Stimulated activated CD4-positive, alpha-beta T cell treated with anti-CD3 and anti-CD28 coated beads, Interleukin-2, amount 100 ng/mL, for 24 hours (primary cell): ENCODE measurements at regions not wholly inside any gene's neighbourhood (a gene's known extent, or its start where the extent isn't known, plus 50 kb on each side); places are given as distances from the start of the nearest gene placed in this dataset.

Experiments
- DNase-seq, 2 donors: peaks; one replicate each; pipeline ENCODE4 v3.0.0-alpha.2; 2020

DNA sequence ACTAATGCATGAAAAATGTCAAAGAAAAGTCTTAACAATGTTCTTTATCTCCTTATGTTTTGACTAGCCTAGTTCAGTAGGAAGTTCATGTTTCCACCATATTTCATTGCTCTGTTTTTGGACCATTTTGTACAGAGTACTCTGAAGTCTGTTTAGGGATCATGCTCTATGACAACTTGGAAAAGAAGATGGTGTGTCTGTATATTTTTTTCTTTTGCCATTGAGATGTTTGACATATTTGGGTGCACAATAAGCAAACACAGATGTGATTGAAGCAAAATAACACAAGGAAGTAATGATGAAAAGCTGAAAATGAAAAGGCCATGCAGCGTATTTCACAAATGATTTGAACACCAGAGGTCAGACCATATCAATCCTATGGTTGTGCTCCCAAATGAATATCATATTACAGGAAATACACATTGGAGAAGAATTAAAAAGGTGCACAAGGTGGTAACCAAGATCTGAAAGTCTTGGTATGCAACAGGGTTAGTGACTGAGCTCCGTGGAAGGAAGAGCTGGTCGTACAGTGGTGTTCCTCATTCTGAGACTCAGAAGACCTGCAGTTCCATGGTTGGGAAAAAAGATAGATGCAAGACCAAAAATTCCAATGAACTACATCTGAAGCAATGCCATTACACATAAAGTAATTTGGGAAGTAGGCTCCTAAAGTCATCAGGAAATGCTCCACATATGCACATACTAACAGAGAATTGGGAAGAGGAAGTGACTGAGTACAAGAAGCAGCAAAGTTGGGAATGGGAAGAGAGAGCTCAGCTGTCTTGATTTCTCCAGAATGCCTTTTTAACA is 463.5 kb downstream of the LMO4 start:
- no peak for DNase-seq

DNA sequence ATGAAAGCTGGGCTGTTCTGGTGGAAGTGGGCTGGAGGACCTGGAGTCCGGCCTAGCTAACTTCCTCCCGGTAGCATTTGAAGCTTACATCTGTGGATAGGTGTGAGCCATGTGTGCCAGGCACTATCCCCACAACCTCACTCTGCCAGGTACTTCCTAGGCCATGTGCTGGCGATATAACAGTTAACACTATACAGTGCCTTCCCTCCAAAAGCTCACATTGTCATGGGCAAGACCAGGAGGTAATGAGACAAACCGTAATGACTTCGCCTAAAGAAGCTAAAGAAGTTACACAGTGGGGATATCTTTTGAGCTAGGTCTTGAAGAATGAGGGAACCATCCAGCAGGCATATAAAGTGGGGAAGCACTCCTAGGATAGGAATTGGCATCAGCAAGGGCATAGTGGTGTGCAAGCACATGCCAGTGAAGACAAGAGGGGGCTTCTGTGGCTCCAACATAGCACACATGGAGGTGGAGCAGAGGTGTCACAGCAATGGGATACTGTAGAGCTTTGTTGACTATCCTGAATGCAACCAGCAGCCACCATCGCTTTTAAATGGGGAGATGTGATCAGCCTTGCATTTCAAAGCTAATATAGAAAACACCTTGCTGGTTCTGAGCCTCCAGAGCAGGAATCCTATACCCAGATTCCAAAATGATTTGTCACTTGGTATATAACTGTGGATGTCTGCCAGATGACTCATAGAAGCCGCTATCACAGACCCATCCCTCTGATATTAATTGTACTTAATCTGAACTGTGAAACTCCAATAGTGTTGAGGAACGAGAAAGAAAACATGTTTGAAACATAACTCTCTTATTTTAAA is 466.3 kb downstream of the LMO4 start:
- DNase-seq: no peak

DNA sequence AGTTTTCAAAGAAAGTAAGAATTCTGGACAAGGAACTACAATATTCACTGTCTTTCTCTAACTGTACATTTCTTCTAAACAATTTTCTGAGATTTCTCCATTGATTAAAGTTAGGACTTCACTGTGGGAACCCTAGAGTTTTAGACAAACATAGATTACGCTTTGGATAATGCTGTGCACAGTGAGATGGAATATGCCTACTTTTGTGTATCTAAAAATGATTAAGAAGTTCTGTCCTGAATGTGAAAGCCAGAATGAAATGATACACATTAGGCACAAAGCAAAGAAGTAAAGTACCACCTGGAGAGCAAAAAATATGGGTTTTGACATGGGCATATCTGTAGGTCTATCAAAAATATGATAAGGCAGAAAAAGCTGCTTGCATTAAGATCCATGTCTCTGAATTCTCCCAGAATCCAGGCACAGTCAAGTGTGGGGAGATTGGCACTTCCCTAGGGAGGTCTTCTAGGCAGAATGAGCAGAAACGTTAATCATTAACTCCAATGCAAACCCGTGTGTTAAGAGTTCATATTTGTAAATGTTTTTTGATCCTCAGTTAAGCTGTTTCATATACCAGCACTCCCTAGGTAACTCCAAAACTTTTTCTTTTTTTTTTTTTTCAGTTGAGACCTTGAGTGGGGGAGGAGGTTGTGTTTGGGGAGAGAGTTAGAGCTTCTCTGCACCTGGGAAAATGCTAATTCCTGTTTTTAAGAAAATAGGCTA is 467.1 kb downstream of the LMO4 start:
- DNase-seq: no peak

DNA sequence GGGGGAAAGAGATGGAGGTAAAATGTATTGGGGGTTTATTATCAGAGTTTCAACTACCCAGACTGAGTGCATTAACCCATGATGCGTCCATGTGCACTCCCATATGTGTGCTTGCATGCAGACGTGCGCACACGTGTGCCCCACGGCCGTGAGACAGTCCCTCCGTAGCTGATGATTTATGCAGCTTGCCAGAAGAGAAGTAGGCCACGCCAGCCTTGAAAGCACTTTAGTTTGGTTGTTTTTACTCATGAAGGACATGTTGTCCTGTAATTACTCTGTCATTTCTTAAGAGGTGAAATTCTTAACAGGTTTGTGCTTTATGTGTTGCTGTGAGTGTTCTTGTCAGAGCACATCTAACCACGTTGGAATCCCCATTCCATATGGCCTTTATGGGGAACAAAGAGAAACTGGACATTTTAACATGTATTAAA is 467.8 kb downstream of the LMO4 start:
- DNase-seq: no peak

DNA sequence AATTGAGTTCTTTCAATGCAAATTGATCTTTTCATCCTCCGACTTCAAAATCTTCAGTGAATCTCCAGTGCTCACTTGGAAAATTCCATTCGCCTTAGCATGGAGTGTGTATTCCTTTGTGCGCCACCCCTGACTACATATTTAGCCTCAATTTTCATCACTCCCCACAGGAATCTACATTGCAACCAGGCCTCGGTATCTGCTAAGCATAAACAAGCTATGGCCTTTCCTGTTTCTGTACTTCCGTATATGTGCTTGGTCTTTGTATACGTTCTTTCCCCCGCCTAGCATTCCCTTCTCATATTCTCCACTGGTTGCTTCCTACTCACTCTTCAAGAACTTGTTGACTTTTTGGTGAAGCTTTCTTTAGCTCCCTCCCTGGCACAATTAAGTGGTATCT is 470.8 kb downstream of the LMO4 start:
- DNase-seq: no peak

DNA sequence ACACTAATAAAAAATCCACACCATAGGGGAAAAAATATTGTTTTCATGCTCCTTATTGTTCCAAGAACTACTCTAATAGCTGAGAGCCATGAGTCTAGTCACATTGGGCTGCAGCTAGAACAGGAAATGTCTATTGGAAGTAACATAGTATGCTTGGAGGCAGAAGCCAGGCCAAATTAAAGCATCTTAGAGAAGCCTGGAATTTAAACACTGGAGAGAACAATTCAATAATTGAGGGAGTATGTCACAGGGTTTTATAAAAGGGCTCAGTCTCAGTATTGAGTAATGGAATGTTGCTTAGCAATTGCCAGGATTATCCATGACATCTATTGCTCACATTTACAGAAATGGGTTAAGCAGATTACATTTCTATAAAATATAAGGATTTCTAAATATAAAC is 471.3 kb downstream of the LMO4 start:
- no peak for DNase-seq

DNA sequence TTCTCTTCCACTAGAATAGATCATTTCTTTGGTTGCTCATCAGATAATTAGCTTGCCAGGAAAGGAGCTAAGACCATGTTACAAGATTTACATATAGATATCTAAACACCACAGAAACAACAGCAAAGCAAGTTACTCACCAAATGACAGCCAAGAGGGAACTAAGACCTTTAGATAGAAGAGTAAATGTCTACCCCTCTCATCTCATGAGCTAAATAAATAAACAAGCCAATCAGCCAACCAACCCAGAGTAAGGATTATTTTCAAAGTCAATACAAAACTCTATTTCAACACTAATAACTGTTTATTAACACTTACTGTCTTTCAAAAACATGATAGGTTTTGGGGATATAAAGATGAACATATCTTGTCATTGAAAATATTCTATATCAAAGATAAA is 474.7 kb downstream of the LMO4 start:
- no peak for DNase-seq

DNA sequence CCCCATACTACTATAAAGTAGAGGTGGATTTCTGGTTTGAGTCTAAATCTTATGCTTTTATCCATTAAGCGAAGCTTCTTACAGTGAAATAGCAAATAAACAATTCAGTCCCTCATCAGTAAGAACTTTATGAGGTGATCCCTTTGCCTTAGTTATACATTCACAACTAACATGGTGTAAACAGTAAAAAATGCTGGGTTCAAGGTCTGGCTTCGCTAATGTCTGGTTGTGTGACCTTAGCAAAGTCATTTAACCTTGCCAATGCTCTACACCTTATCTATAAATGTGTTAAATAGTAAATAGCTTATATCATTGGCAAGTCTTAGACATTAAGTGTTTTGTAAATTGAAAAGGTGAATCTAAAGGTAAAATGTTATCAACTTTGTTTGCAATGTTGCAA is 475.4 kb downstream of the LMO4 start:
- no peak for DNase-seq

DNA sequence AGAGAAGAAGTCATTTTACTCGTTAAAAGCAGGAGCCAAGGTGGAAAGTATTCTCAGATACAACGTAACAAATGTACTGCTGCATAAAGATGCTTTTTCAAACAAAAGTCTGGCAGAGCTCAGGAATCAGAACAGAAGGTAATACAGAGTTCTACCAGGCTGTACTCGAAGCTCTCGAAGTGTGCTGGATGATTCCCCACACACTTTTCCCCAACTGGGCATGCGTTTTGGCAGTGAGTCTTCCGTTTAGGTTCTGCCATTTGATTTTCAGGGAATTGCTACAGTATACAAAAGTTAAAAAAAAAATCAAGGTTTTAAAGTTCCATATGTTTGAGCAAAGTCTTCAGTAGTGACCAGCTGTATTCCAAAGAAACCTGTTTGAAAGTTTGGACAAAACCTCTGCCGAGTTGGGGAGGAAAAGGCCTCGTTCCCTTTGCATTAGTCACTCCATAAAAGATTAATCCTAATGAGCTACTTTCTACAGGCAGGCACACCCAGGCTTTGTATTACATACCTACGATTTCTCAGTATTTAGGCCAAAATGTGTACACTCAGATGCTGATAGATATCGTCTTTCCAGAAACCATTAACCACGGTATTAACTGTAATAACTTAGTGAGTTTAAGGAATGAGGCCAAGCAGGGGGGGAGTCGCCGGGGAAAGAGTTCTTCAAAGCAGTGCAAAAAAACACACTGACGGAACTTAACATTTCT is 477.1 kb downstream of the LMO4 start:
- no peak for DNase-seq

DNA sequence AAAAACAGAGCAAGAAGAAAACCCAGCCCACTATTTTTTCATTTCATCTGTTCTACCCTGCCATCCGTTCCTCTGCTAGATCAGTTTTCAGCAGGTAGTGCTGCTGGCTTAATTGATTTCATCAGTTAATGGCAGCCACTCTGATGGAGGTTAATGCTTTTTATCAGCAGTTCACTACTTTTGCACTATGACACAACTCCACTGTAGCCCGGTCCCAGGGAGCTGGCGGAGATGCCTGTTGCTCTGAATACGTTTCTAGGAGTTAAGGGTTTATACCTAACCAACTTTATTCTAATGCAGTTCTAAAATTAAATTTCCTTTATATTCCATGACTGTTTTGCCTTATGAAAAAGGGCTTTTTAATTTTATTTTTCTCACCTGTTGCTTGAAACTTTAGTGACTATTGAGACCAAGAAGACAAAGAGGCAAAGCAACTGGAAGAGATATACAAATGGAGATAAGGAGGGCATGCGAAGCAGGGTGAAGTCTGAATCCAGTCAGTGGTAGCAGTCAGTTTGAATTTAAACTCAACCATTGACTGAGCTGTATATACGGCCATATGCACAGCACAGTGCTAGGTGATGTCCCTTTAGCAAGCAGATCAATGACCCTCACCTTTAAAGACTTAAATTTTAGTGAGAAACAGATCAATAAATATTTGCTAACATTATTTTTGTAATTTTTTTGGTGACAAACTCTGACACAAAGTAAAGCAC is 477.9 kb downstream of the LMO4 start:
- DNase-seq: no peak

DNA sequence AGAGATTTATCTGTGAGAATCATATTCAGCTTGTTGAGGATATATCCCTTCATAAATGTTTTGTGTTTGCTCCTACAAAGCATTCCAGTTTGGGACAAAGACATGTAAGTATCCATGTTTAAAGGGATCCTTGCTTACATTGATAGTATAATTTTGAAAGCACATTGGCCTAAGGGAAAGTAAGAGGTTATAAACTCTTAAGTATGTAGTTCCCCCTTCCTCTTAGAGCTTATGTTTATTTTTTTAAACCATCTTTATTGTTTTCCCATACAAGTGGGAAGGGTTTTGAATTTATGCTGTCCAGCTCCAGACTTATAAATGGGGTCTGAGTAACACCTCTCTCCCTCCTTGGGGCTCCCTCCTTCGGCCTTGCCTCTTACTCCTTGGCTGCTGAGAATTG is 481.5 kb downstream of the LMO4 start:
- DNase-seq: no peak

DNA sequence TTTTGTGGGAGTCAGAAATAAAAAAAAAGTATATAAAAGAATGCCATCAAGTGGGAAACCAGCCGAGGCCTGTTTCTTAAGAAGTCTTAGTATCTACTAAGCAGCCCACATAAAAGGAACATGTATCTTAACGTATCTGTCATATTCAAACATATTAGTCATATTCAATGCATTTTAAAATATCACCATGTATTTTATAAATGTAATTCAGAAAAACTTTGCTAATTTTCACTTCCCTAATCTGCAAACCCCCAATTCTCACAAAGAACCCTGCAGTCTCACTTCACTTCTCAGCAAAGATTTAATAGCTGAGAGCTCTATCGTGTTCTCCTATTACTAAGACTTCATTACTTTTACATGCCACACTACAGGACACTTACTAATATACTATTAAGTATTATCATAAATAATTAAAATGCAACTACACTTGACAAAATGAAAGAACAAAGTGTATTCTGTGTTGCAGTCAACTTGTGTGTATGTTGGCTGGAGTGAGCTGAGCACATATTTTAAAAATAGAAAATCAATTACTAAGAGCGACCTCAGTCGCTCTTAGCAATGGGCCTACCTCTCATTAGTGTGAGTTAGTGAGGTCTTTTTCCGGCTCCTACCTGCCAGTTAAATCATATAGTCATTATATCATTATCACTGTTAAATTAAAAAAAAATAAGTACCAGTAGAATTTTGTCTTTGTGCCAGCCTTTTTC is 484.3 kb downstream of the LMO4 start:
- DNase-seq: no peak

DNA sequence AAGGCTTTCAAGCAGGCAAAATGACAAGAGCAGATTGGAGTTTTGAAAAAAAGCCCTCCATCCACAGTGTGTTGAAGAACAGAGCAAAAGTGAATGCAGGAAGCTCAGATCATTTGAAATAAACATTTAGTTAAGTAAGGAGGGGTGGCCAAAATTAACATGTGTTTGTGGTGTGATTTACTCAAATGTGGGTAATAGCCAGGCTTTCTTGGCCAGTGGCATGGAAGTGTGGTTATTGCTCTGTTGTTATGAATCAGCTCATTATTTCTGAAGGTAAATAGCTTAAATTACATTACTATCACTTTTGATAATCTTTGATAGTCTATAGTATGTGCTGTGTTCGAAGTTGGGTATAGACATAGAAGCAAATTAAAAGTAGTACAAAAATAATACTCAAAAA is 485.9 kb downstream of the LMO4 start:
- no peak for DNase-seq

DNA sequence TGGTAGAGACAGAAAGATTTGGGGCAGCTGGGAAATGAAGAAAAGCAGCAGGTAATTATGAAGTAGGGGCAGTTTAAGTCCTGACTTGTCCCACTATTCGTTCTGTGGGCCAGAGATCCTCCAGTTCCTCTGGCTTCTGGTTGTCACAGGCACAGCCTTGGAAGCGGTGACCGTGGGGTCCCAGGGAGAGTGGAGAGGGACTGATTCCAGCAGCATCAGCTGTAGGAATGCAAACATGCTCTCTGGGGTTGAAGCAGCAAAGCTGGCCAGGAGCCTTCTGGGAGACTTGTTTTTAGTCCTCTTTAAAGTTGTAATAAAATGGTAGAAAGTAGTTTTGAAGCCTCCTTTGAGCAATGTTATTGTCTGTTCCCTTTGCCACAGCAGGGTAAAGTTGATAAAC is 488.0 kb downstream of the LMO4 start:
- DNase-seq: no peak

DNA sequence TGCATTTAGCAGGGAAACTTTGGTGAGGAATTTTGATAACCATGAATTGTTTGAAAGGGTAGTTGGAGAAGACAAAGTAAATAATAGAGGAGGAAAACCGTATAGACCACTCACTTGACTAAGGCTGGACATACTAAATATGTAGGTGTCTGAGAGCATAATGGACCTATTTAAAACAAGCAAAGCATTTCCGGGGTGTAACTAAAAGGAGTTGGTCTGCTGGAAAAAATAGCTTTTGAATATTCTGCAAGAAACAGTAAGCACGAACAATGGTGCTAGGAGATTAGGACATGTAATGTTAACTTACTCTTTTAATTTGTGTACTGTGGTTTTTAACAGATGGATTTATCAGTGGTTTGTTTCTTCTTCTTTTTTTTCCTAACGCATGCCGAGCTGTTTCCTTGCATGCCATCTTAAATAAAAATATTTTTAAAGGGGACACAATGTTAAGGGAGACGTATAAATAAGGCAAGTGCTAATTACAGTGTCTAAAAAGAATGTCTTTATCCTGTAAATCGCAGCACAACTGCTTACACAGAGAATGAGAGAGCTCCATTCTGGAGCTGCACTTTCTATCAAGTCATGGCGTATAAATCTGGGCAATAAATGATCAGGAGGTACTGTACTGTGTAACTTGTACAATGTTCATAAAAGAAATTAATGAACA is 492.1 kb downstream of the LMO4 start:
- no peak for DNase-seq

DNA sequence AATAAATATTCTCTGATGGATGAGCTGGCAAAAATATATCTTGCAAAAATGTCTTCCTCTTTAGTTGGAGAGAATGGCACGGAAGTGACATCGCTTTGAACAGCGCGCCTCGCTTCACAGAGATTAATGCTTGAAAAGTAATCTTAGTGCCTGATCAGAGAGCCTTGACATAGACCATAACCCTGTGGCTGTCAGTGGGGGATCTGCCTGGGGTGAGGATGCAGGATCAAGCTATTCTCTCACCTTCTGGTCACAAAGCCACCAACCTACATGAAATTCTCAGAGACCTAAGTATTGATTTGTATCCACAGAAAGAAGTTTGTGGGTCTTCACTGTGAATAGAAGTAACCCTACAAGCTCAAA is 492.6 kb downstream of the LMO4 start:
- no peak for DNase-seq

DNA sequence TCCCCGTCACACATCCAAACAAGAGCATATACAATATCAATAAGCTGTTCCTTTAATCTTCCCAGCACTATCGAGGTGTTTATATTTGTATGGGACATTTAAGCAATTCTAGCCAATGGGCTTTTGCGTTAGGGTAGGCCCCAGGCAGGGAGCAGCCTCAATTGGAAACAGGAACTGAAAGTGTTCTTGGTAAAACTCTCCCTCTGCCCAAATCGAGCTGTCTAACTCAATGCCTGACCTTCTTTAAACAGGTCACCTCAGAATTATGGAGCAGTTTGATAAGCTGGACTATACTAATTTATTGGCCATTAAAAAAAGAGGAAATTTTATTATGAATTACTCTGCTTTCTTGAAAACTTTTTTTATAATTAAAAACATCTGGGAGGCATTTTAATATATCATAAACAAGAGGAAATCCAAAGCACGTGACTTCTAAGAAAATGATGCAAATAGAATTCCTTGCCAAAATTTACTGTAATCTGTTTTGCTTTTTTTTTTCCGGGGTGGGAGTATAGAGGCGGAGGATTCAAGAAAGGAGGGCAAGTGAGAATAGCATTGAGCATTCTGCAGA is 498.1 kb downstream of the LMO4 start:
- DNase-seq: no peak

DNA sequence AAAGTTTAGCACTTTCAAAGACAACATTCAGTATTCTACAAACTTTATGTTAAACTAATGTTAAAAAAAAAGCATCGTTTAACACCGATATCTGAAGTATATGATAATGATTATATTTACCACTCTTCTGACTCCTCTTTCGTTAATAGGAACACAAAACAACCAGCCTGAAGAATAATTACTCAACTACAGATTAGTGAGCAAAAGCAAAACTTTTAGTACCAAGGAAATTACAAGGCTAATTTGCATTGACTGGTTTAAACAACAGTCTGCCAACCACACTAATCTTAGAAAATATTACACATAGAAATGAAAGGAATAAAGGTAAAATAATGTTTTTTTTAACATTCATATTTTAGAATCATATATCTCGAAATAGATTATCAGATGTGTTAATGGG is 500.7 kb downstream of the LMO4 start:
- no peak for DNase-seq

DNA sequence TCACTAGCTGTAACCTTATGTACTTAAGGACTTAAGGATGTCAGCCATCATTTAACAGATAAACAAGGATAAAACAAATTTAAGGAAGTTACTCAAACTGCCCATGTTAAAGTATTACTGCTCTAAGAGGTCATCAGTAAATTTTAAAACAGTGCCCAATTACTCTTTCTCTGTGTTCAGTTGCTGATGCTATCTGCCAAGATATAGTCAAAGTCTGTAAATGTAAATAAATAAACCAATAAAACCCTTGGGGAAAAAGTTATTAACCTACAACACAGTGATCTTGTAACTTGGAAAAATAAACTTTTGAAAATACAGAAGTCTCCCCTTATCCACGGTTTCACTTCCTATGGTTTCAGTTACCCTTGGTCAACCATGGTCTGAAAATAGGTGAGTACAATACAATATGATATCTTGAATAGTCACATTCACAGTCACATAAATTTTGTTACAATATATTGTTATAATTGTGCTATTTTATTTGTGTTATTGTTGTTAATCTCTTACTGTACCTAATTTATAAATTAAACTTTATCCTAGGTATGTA is 501.8 kb downstream of the LMO4 start:
- no peak for DNase-seq

DNA sequence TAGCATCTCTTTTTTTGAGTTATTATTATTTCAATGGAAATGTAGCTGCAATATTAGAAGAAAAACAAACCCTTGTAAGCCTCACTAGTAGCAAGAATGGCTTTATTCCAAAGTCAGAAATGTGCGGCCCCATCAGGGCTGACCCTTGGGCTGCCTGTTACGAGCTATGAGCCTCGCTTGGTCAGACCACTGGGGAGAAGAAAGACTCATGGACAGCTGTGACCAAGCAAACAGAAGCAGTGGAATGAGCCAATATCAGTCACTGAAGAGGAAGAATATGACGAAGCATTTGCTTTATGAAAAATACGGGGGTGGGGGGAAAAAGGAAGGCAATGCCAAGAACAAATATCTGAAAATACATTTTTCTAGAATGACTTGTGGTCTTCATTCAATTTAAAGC is 504.5 kb downstream of the LMO4 start:
- DNase-seq: no peak

DNA sequence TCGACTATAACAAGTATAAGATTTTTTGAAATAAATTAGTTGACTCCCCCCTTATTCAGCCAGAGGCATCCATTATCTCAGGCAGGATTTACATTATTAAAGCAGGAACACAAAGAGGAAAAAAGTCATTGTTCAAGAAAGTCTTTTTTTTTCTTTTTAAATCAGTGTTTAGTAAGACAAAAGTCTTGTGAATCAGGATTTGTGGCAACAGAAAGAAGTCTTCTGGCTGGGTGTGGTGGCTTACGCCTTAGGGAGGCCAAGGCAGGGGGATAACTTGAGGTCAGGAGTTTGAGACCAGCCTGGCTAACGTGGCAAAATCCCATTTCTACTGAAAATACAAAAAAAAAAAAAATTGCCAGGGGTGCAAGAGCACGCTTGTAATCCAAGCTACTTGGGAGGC is 505.5 kb downstream of the LMO4 start:
- no peak for DNase-seq
